ENCODE measurements at regions not wholly inside any gene's neighbourhood (a gene's known extent, or its start where the extent isn't known, plus 50 kb on each side); places are given as distances from the start of the nearest gene placed in this dataset.

- no peak for TF ChIP-seq JUND (IDR thresholded peaks at IDR 0.05)
- TF ChIP-seq POLR2A (IDR thresholded peaks at IDR 0.05; ENCODE audit: borderline replicate concordance, extremely low read depth, insufficient read depth, insufficient read length) = no peak
- TF ChIP-seq RAD21 (IDR thresholded peaks at IDR 0.05; ENCODE audit: low read depth) = no peak
Measured at GRCh38 chr9:18173923-18174322, 300.0 kb upstream of the ADAMTSL1 start (continued).

- H3K79me2 ChIP-seq (ENCODE audit: insufficient read depth, low read length) = no peaks in the 10 kb centered on the region
- POLR2A ChIA-PET = no interaction called here
- intact Hi-C loops (cut with micrococcal nuclease) = no loop called here
- TF ChIP-seq REST (IDR thresholded peaks at IDR 0.05; ENCODE audit: low read depth) = no peak
- TF ChIP-seq MAX (IDR thresholded peaks at IDR 0.05) = no peak
- no peak for TF ChIP-seq EZH2phosphoT487 (IDR thresholded peaks at IDR 0.05; ENCODE audit: borderline replicate concordance)
- TF ChIP-seq RAD21 (IDR thresholded peaks at IDR 0.05; ENCODE audit: low read depth) = no peak
- no peak for TF ChIP-seq POLR2A (IDR thresholded peaks at IDR 0.05; ENCODE audit: borderline replicate concordance, extremely low read depth, insufficient read depth, insufficient read length)
- no peak for TF ChIP-seq CBX3 (IDR thresholded peaks at IDR 0.05; ENCODE audit: low read depth)
- TF ChIP-seq EZH2 (IDR thresholded peaks at IDR 0.05) = no peak
- TF ChIP-seq FOSL1 (IDR thresholded peaks at IDR 0.05; ENCODE audit: low read depth) = no peak
- TF ChIP-seq SRF (IDR thresholded peaks at IDR 0.05; ENCODE audit: low read depth) = no peak
- TF ChIP-seq EGR1 (IDR thresholded peaks at IDR 0.05; ENCODE audit: low read depth) = no peak
- TF ChIP-seq SIN3A (IDR thresholded peaks at IDR 0.05; ENCODE audit: low read depth) = no peak
- no peaks in the 10 kb centered on the region for H3K27me3 ChIP-seq (ENCODE audit: insufficient read depth, low read length)
- no peaks in the 10 kb centered on the region for H3K4me1 ChIP-seq (ENCODE audit: control insufficient read depth in 1 of 2, insufficient read depth in 2 of 2, low read length in 2 of 2)
- no peak overlapping the region for H3K4me3 ChIP-seq (replicated peaks in 1 of 2; ENCODE audit: low read depth in 1 of 2, low read length in 2 of 2)
- H3K36me3 ChIP-seq (ENCODE audit: control insufficient read depth in 1 of 2, insufficient read depth in 2 of 2, low read length in 2 of 2) = no peaks in the 10 kb centered on the region
- H3K9me2 ChIP-seq (ENCODE audit: insufficient read depth) = no peaks in the 10 kb centered on the region
- no peak overlapping the region for H3K4me2 ChIP-seq (ENCODE audit: low read length)
- H2AFZ ChIP-seq (ENCODE audit: low read depth, low read length, poor library complexity, severe bottlenecking) = no peak overlapping the region
- no TSS peak for BruUV-seq (replicated peaks)
- H3K27ac ChIP-seq (ENCODE audit: low read depth, low read length) = no peak overlapping the region
- RAD21 ChIA-PET (ENCODE audit: low non-redundant PET in 1 of 2, low total read pairs in 2 of 2, uncharacterized antibody in 2 of 2, unreplicated experiment in 2 of 2) = no interaction called here
- no peak overlapping the region for H3K9ac ChIP-seq (ENCODE audit: low read length)
- no peaks in the 10 kb centered on the region for H4K20me1 ChIP-seq (ENCODE audit: insufficient read depth)
- no peaks in the 10 kb centered on the region for H3K9me3 ChIP-seq (ENCODE audit: control insufficient read depth in 1 of 2, insufficient read depth in 1 of 2, low read depth in 1 of 2, low read length in 2 of 2)
- ATAC-seq = no peak
- CTCF ChIA-PET = no interaction called here
- no peak for DNase-seq (ENCODE audit: low read depth, low spot score)
Measured at GRCh38 chr9:18182636-18183035, 291.3 kb upstream of the ADAMTSL1 start.
